ENCODE measurements at regions not wholly inside any gene's neighbourhood (a gene's known extent, or its start where the extent isn't known, plus 50 kb on each side); places are given as distances from the start of the nearest gene placed in this dataset.

DNA sequence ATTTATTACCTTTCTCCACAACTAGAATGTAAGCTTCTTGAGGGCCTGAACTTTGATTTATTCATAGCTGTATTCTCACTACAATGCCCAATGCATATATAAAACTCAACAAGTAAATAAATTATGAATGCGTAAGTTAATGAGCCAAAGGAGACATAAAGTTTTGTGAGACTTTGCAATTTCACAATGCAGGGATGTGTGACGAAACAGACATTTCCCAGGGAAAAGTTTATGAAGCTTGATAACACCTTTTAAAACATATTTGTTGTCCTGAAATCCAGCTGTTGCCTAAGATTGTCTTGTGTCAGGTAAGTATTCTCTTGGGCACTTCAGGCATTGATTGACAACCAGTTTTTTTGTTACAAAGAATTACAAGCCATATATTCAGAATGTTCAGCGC lies 800.1 kb downstream of the BRINP1 start:
- no peaks in the 10 kb centered on the region for H3K4me1 ChIP-seq
- intact Hi-C loops (cut with micrococcal nuclease) = no loop called here
- H3K36me3 ChIP-seq = no peaks in the 10 kb centered on the region
- TF ChIP-seq, protein P1, sequence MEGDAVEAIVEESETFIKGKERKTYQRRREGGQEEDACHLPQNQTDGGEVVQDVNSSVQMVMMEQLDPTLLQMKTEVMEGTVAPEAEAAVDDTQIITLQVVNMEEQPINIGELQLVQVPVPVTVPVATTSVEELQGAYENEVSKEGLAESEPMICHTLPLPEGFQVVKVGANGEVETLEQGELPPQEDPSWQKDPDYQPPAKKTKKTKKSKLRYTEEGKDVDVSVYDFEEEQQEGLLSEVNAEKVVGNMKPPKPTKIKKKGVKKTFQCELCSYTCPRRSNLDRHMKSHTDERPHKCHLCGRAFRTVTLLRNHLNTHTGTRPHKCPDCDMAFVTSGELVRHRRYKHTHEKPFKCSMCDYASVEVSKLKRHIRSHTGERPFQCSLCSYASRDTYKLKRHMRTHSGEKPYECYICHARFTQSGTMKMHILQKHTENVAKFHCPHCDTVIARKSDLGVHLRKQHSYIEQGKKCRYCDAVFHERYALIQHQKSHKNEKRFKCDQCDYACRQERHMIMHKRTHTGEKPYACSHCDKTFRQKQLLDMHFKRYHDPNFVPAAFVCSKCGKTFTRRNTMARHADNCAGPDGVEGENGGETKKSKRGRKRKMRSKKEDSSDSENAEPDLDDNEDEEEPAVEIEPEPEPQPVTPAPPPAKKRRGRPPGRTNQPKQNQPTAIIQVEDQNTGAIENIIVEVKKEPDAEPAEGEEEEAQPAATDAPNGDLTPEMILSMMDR (IDR thresholded peaks at IDR 0.05; ENCODE audit: borderline replicate concordance) = no peak
- no peaks in the 10 kb centered on the region for H3K27me3 ChIP-seq (ENCODE audit: low read depth)
- no peak for DNase-seq
- H3K9me3 ChIP-seq (replicated peaks) = no peaks in the 10 kb centered on the region
- H3K27ac ChIP-seq (replicated peaks) = no peak overlapping the region
- no peak overlapping the region for H3K4me3 ChIP-seq

DNA sequence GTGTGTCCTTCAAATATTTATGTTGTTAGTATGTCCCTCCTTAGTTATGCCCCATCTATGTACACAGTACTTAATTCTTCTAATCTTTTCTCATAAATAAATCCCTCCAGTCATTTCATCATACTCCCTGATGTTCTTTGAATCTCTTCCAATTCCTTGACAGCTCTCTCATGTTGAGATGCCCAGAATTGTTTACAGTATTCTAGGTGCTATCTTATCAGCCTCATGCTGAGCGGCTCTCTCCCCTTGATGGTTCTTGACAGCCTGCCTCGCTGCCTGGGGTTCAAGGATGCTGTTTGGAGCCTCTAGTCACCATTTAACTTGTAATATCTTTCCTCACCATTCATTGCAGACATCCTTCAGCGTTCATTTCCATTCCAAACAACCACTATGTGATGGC lies 799.2 kb downstream of the BRINP1 start:
- Histone ChIP-seq H3K27ac (replicated peaks) (no peak overlapping the region), H3K27me3 (ENCODE audit: low read depth) (no peaks in the 10 kb centered on the region), H3K36me3 (no peaks in the 10 kb centered on the region), H3K4me1 (no peaks in the 10 kb centered on the region), H3K9me3 (replicated peaks) (no peaks in the 10 kb centered on the region), H3K4me3 (no peak overlapping the region)
- TF ChIP-seq, protein P1 (IDR thresholded peaks at IDR 0.05; ENCODE audit: borderline replicate concordance) = no peak
- intact Hi-C loops (cut with micrococcal nuclease) = no loop called here
- DNase-seq = no peak

DNA sequence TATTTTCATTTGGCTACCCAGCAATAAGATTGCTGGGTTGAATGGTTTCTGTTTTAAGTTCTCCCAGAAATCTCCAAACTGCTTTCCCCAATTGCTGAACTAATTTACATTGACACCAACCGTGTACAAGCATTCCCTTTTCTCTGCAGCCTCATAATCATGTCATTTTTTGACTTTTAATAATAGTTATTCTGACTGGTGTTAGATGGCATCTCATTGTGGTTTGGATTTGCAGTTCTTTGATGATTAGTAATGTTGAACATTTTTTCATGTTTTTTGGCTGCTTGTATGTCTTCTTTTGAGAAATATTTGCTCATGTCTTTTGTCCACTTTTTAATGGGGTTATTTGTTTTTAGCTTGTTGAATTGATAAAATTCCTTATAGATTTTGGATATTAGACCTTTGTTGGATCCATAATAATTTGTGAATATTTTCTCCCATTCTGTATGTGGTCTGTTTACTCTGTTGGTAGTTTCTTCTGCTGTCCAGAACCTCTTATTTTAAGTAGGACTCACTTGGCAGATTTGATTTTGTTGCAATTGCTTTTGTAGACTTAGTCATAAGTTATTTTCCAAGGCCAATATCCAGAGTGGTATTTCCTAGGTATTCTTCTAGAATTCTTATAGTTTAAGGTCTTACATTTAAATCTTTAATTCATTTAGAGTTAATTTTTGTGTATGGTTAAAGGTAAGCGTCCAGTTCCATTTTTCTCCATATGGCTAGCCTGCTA lies 793.7 kb downstream of the BRINP1 start:
- H3K4me3 ChIP-seq = no peak overlapping the region
- TF ChIP-seq, protein P1 (IDR thresholded peaks at IDR 0.05; ENCODE audit: borderline replicate concordance) = no peak
- DNase-seq = no peak
- H3K4me1 ChIP-seq = no peaks in the 10 kb centered on the region
- H3K27ac ChIP-seq (replicated peaks) = no peak overlapping the region
- intact Hi-C loops (cut with micrococcal nuclease) = no loop called here
- H3K27me3 ChIP-seq (ENCODE audit: low read depth) = no peaks in the 10 kb centered on the region
- peaks cover 16% of the 10 kb centered on the region for H3K9me3 ChIP-seq (replicated peaks)
- no peaks in the 10 kb centered on the region for H3K36me3 ChIP-seq

DNA sequence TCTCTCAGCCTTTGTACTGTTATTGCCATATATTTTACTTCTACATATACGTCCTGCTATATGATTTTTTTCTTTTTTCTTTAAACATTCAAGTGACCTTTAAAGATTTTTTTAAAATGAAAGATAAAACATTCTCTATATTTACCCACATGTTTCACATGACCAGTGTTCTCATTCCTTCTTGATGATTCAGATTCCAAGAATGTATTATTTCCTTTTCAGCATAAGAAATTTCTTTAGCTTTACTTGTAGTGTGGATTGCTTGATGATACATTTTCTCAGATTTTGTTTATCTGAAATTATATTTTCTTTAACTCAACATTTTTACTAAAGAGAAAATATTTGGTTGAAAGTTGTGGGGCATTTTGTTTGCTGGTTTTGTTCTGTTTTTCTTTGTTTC lies 792.1 kb downstream of the BRINP1 start:
- H3K36me3 ChIP-seq = no peaks in the 10 kb centered on the region
- H3K4me1 ChIP-seq = no peaks in the 10 kb centered on the region
- H3K4me3 ChIP-seq = no peak overlapping the region
- TF ChIP-seq, protein P1 (IDR thresholded peaks at IDR 0.05; ENCODE audit: borderline replicate concordance) = no peak
- no peak for DNase-seq
- no peaks in the 10 kb centered on the region for H3K27me3 ChIP-seq (ENCODE audit: low read depth)
- H3K9me3 ChIP-seq (replicated peaks) = peaks cover 16% of the 10 kb centered on the region
- no peak overlapping the region for H3K27ac ChIP-seq (replicated peaks)
- intact Hi-C loops (cut with micrococcal nuclease) = no loop called here

DNA sequence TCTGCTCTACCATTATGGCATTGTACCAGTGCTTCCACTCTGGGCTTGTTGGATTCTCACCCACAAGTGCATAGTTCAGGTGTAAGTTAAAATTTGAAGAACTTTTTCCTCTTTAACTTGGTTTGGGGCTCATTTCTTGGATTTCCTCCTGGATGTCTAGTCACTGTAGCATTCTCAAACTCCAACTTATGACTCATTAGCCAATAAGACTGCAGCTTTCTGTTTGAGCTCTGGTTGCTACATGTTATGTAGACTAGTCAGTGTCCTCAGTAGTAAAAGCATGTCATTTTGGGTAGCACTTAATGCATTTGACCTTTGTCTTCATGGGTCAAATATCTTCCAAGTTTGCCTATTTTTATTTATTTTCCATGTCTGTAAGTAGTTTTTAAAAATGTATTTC lies 790.8 kb downstream of the BRINP1 start:
- DNase-seq = no peak
- H3K36me3 ChIP-seq = no peaks in the 10 kb centered on the region
- no peak overlapping the region for H3K27ac ChIP-seq (replicated peaks)
- H3K27me3 ChIP-seq (ENCODE audit: low read depth) = no peaks in the 10 kb centered on the region
- intact Hi-C loops (cut with micrococcal nuclease) = no loop called here
- H3K9me3 ChIP-seq (replicated peaks) = peaks cover 16% of the 10 kb centered on the region
- TF ChIP-seq, protein P1 (IDR thresholded peaks at IDR 0.05; ENCODE audit: borderline replicate concordance) = no peak
- no peaks in the 10 kb centered on the region for H3K4me1 ChIP-seq
- H3K4me3 ChIP-seq = no peak overlapping the region

All from left ventricle myocardium inferior (tissue), 1 donor.